Central memory CD8-positive, alpha-beta T cell (primary cell): ENCODE measurements at regions not wholly inside any gene's neighbourhood (a gene's known extent, or its start where the extent isn't known, plus 50 kb on each side); places are given as distances from the start of the nearest gene placed in this dataset.

Source experiments
- ATAC-seq: fragments of 150-1000 bp; cut with Tn5 transposase; replicated peaks from 2 replicates; pipeline ENCODE4 v1.10.0; 2022; ENCODE audit warnings: mild to moderate bottlenecking, moderate FRiP score, moderate number of reproducible peaks; ENCODE audit not compliant: poor library complexity, severe bottlenecking; ENCODE audit errors: extremely low read depth
- DNase-seq, 2 donors: peaks; one replicate each; pipeline ENCODE4 v3.0.0; 2021; ENCODE audit warnings: low spot score in 2 of 2
- H3K27ac Mint-ChIP-seq: one replicate; pipeline ENCODE4 v1.8.0; 2022; ENCODE audit warnings: low read depth, mild to moderate bottlenecking, moderate library complexity, mixed read lengths
- H3K27me3 Mint-ChIP-seq: one replicate; pipeline ENCODE4 v1.8.0; 2022; ENCODE audit warnings: mixed read lengths
- H3K36me3 Mint-ChIP-seq: one replicate; pipeline ENCODE4 v1.8.0; 2022; ENCODE audit warnings: mild to moderate bottlenecking, moderate library complexity, mixed read lengths; ENCODE audit not compliant: insufficient read depth
- H3K4me1 Mint-ChIP-seq: one replicate; pipeline ENCODE4 v1.8.0; 2022; ENCODE audit warnings: mixed read lengths
- H3K4me3 Mint-ChIP-seq: one replicate; pipeline ENCODE4 v1.8.0; 2022; ENCODE audit warnings: mild to moderate bottlenecking, moderate library complexity, mixed read lengths
- H3K9me3 Mint-ChIP-seq: one replicate; pipeline ENCODE4 v1.8.0; 2022; ENCODE audit warnings: mixed read lengths

GRCh38 chr15:38670128-38671005 is 105.8 kb upstream of the RASGRP1 start:
- Mint-ChIP-seq H3K27me3 (no peaks in the 10 kb centered on the region), H3K36me3 (peaks cover 11% of the 10 kb centered on the region), H3K4me1 (peaks cover 76% of the 10 kb centered on the region), H3K27ac (peak overlapping the region; percentile 99), H3K9me3 (peaks cover 7% of the 10 kb centered on the region), H3K4me3 (peak overlapping the region; percentile 64)
- peak; percentile 34 to 76 for DNase-seq
- peak; percentile 80 for ATAC-seq

GRCh38 chr15:38671006-38671387 is 106.4 kb upstream of the RASGRP1 start:
- Mint-ChIP-seq H3K4me1 (peaks cover 69% of the 10 kb centered on the region), H3K4me3 (peak overlapping the region; percentile 64), H3K9me3 (peaks cover 7% of the 10 kb centered on the region), H3K36me3 (peaks cover 11% of the 10 kb centered on the region), H3K27ac (peak overlapping the region; percentile 99), H3K27me3 (no peaks in the 10 kb centered on the region)
- DNase-seq (no peak), ATAC-seq (no peak)

- H3K36me3 Mint-ChIP-seq = peaks cover 11% of the 10 kb centered on the region
- peaks cover 7% of the 10 kb centered on the region for H3K9me3 Mint-ChIP-seq
- peaks cover 65% of the 10 kb centered on the region for H3K4me1 Mint-ChIP-seq
- peak overlapping the region; percentile 64 for H3K4me3 Mint-ChIP-seq
- DNase-seq (peak; percentile 20 to 59), ATAC-seq (peak; percentile 61)
- peak overlapping the region; percentile 99 for H3K27ac Mint-ChIP-seq
- no peaks in the 10 kb centered on the region for H3K27me3 Mint-ChIP-seq
Measured at GRCh38 chr15:38671675-38672254, 107.2 kb upstream of the RASGRP1 start.

GRCh38 chr15:38672273-38672672 is 107.7 kb upstream of the RASGRP1 start:
- peak overlapping the region; percentile 99 for H3K27ac Mint-ChIP-seq
- ATAC-seq = no peak

GRCh38 chr15:38672814-38673670 is 108.4 kb upstream of the RASGRP1 start:
- no peak for DNase-seq

More at GRCh38 chr15:38672273-38672672, 107.7 kb upstream of the RASGRP1 start:
- no peaks in the 10 kb centered on the region for H3K27me3 Mint-ChIP-seq
- peaks cover 64% of the 10 kb centered on the region for H3K4me1 Mint-ChIP-seq
- H3K9me3 Mint-ChIP-seq = peaks cover 7% of the 10 kb centered on the region
- peaks cover 11% of the 10 kb centered on the region for H3K36me3 Mint-ChIP-seq
- H3K4me3 Mint-ChIP-seq = peak overlapping the region; percentile 64
- DNase-seq = no peak

GRCh38 chr15:38674448-38674847 is 109.8 kb upstream of the RASGRP1 start:
- ATAC-seq (no peak), DNase-seq (no peak)
- H3K27ac Mint-ChIP-seq = no peak overlapping the region

More at GRCh38 chr15:38672814-38673670, 108.4 kb upstream of the RASGRP1 start:
- H3K4me1 Mint-ChIP-seq = peaks cover 64% of the 10 kb centered on the region
- peaks cover 11% of the 10 kb centered on the region for H3K36me3 Mint-ChIP-seq
- ATAC-seq = no peak
- H3K27ac Mint-ChIP-seq = peak overlapping the region; percentile 99
- H3K9me3 Mint-ChIP-seq = peaks cover 7% of the 10 kb centered on the region
- no peaks in the 10 kb centered on the region for H3K27me3 Mint-ChIP-seq
- no peak overlapping the region for H3K4me3 Mint-ChIP-seq

GRCh38 chr15:38678281-38678680 is 113.7 kb upstream of the RASGRP1 start:
- peaks cover 41% of the 10 kb centered on the region for H3K4me1 Mint-ChIP-seq
- ATAC-seq (no peak), DNase-seq (no peak)
- no peaks in the 10 kb centered on the region for H3K9me3 Mint-ChIP-seq
- no peaks in the 10 kb centered on the region for H3K27me3 Mint-ChIP-seq
- H3K36me3 Mint-ChIP-seq = peaks cover 3% of the 10 kb centered on the region
- H3K4me3 Mint-ChIP-seq = no peak overlapping the region
- no peak overlapping the region for H3K27ac Mint-ChIP-seq

More at GRCh38 chr15:38674448-38674847, 109.8 kb upstream of the RASGRP1 start:
- peaks cover 11% of the 10 kb centered on the region for H3K36me3 Mint-ChIP-seq
- peaks cover 61% of the 10 kb centered on the region for H3K4me1 Mint-ChIP-seq
- H3K4me3 Mint-ChIP-seq = no peak overlapping the region
- H3K27me3 Mint-ChIP-seq = no peaks in the 10 kb centered on the region
- H3K9me3 Mint-ChIP-seq = peaks cover 7% of the 10 kb centered on the region

- H3K4me3 Mint-ChIP-seq = no peak overlapping the region
- no peak overlapping the region for H3K27ac Mint-ChIP-seq
Measured at GRCh38 chr15:38680775-38681174, 116.2 kb upstream of the RASGRP1 start.

GRCh38 chr15:38682363-38682762 is 117.7 kb upstream of the RASGRP1 start:
- DNase-seq = no peak
- ATAC-seq = no peak
- Mint-ChIP-seq H3K27me3 (no peaks in the 10 kb centered on the region), H3K4me1 (peaks cover 66% of the 10 kb centered on the region), H3K36me3 (peaks cover 4% of the 10 kb centered on the region), H3K4me3 (no peak overlapping the region), H3K27ac (peak overlapping the region; percentile 10), H3K9me3 (no peaks in the 10 kb centered on the region)

More at GRCh38 chr15:38680775-38681174, 116.2 kb upstream of the RASGRP1 start:
- Mint-ChIP-seq H3K27me3 (no peaks in the 10 kb centered on the region), H3K36me3 (peaks cover 4% of the 10 kb centered on the region), H3K4me1 (peaks cover 56% of the 10 kb centered on the region), H3K9me3 (no peaks in the 10 kb centered on the region)
- DNase-seq (no peak), ATAC-seq (no peak)

GRCh38 chr15:38682861-38683260 is 118.2 kb upstream of the RASGRP1 start:
- DNase-seq (no peak), ATAC-seq (no peak)
- H3K27me3 Mint-ChIP-seq = no peaks in the 10 kb centered on the region
- H3K4me3 Mint-ChIP-seq = no peak overlapping the region
- H3K4me1 Mint-ChIP-seq = peaks cover 66% of the 10 kb centered on the region
- peaks cover 4% of the 10 kb centered on the region for H3K36me3 Mint-ChIP-seq
- H3K9me3 Mint-ChIP-seq = no peaks in the 10 kb centered on the region
- H3K27ac Mint-ChIP-seq = peak overlapping the region; percentile 10

- peaks cover 4% of the 10 kb centered on the region for H3K36me3 Mint-ChIP-seq
- H3K27me3 Mint-ChIP-seq = no peaks in the 10 kb centered on the region
- H3K27ac Mint-ChIP-seq = peak overlapping the region; percentile 7
- ATAC-seq = peak; percentile 66
- no peak overlapping the region for H3K4me3 Mint-ChIP-seq
- peaks cover 71% of the 10 kb centered on the region for H3K4me1 Mint-ChIP-seq
- DNase-seq = peak; percentile 43 to 65
- H3K9me3 Mint-ChIP-seq = no peaks in the 10 kb centered on the region
Measured at GRCh38 chr15:38683382-38684242, 119.0 kb upstream of the RASGRP1 start.
